Heart right ventricle (tissue), 16 donors: ENCODE measurements at regions not wholly inside any gene's neighbourhood (a gene's known extent, or its start where the extent isn't known, plus 50 kb on each side); places are given as distances from the start of the nearest gene placed in this dataset.

ENCODE experiments used
- ATAC-seq, 8 donors: fragments of 200-7000 bp; cut with Tn5 transposase; one replicate each; pipeline ENCODE4 v1.9.1; 2020; ENCODE audit warnings: mild to moderate bottlenecking in 8 of 8, moderate library complexity in 8 of 8, moderate number of reproducible peaks in 1 of 8
- DNase-seq, 2 donors: peaks; one replicate each; pipeline ENCODE4 v3.0.0-alpha.2; 2020
- H3K27ac ChIP-seq, 10 donors: fragments of 200-600 bp; sonication (generic) in 2 of 10; one replicate each; pipeline versions ENCODE4 v1.5.0 to v1.8.0; 2020 to 2022; ENCODE audit warnings: mild to moderate bottlenecking in 3 of 10
- H3K27me3 ChIP-seq, 7 donors: fragments of 200-600 bp; one replicate each; pipeline ENCODE4 v1.8.0; 2021 to 2022; ENCODE audit warnings: mild to moderate bottlenecking in 2 of 7
- H3K36me3 ChIP-seq, 9 donors: fragments of 200-600 bp; sonication (generic) in 1 of 9; one replicate each; pipeline versions ENCODE4 v1.5.0 to v1.8.0; 2020 to 2022; ENCODE audit warnings: mild to moderate bottlenecking in 2 of 9
- H3K4me1 ChIP-seq, 9 donors: fragments of 200-600 bp; sonication (generic) in 1 of 9; one replicate each; pipeline versions ENCODE4 v1.5.0 to v1.8.0; 2020 to 2022; ENCODE audit warnings: mild to moderate bottlenecking in 4 of 9
- H3K4me3 ChIP-seq, 10 donors: fragments of 200-600 bp; sonication (generic) in 2 of 10; one replicate each; pipeline versions ENCODE4 v1.5.0 to v1.8.0; 2020 to 2022; ENCODE audit warnings: mild to moderate bottlenecking in 7 of 10, moderate library complexity in 2 of 10
- H3K9me3 ChIP-seq, 11 donors: fragments of 200-600 bp in 10 of 11; sonication (generic) in 2 of 11; one replicate each; pipeline versions ENCODE4 v1.5.0 to v1.8.0; 2013 to 2022; ENCODE audit warnings: mild to moderate bottlenecking in 2 of 11, control low read depth in 1 of 11, moderate library complexity in 1 of 11
- WGBS, 2 donors: extraction: QIAGEN DNeasy Blood & Tissue Kit; methylation state at CpG; one replicate each; pipeline ENCODE4 v1.1.7; 2013; ENCODE audit warnings: inconsistent platforms in 1 of 2; 5-methylcytosine and 5-hydroxymethylcytosine counted together
- intact Hi-C, 10 donors: fragments of 100-400 bp; cut with DNase I; formaldehyde crosslinking; loops; one replicate each; pipeline versions ENCODE4 v1.11.1 to v1.14.2; 2022
- TF ChIP-seq, protein P1 (sequence below), 9 donors: fragments of 200-600 bp; sonication (generic) in 2 of 9; IDR thresholded peaks; one replicate each; pipeline versions ENCODE4 v1.5.0 to v1.8.0; 2021 to 2022; ENCODE audit warnings: antibody characterized with exemption in 9 of 9, mild to moderate bottlenecking in 5 of 9, moderate library complexity in 1 of 9
- donor health status: Arrhythmogenic right ventricular cardiomyopathy.
- donor health status: ischemic (EF 13 %, LVEDD 7.1; RV severe dilation, severe dysfunction).
- donor health status: healthy with polysubstance abuse.
- donor health status: DM: no; HTN: yes; CAD: no.
- donor health status: DM: no; HTN: no; CAD: no.
- donor health status: ischemic (EF 25% LVEDD 6.9; RV normal size, moderate dysfunction).
- donor health status: ischemic (EF 25% LVEDD 5.7; RV mildly dilated, moderate dysfunction).
- donor health status: healthy.
- donor health status: DM: yes; HTN: yes; CAD: no.
- donor health status: Ischemic cardiomyopathy.
- donor health status: ischemic (EF 35%, LVEDD 5.7; RV mildly dilated, moderate dysfunction).
- donor health status: nonischemic (EF 11% LVEDD 7.7; RV severe dilation, severe dysfunction).
- donor health status: DM: yes; HTN: yes; CAD: no.
- donor health status: PGD.
- donor health status: ischemic (EF 29% LVEDD 5.4; RV normal size, mild dysfunction).
- donor health status: nonischemic (EF 23%, LVEDD 6.1; RV moderate dilation, normal function).

DNA sequence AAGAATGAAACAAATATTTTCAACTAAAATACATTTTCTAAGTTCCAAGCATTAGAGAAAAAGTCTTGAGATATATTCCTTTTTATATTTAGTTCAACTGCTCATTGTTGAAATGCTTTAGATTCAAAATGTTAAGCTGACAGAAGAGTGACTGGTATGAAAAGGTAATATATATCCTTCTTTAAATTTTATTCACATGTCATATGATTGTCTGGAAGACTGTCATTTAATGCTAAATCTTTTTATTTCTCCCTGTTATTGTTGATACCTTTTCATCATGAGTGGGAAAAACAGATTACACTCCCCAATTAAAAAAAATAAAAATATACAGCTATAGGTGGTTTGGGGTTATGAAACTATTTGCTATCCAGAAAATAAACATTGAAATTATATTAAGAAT lies 965.4 kb downstream of the JRKL start:
- no peak for ATAC-seq
- TF ChIP-seq, protein P1, sequence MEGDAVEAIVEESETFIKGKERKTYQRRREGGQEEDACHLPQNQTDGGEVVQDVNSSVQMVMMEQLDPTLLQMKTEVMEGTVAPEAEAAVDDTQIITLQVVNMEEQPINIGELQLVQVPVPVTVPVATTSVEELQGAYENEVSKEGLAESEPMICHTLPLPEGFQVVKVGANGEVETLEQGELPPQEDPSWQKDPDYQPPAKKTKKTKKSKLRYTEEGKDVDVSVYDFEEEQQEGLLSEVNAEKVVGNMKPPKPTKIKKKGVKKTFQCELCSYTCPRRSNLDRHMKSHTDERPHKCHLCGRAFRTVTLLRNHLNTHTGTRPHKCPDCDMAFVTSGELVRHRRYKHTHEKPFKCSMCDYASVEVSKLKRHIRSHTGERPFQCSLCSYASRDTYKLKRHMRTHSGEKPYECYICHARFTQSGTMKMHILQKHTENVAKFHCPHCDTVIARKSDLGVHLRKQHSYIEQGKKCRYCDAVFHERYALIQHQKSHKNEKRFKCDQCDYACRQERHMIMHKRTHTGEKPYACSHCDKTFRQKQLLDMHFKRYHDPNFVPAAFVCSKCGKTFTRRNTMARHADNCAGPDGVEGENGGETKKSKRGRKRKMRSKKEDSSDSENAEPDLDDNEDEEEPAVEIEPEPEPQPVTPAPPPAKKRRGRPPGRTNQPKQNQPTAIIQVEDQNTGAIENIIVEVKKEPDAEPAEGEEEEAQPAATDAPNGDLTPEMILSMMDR (IDR thresholded peaks at IDR 0.05): no peak
- Histone ChIP-seq H3K27ac (no peak overlapping the region), H3K36me3 (no peaks in the 10 kb centered on the region), H3K4me3 (no peak overlapping the region), H3K27me3 (no peaks in the 10 kb centered on the region), H3K9me3 (no peaks in the 10 kb centered on the region), H3K4me1 (peaks cover 0 to 6% (median 0%) of the 10 kb centered on the region in 9 donors)
- intact Hi-C loops: no loop called here
- DNase-seq: no peak

DNA sequence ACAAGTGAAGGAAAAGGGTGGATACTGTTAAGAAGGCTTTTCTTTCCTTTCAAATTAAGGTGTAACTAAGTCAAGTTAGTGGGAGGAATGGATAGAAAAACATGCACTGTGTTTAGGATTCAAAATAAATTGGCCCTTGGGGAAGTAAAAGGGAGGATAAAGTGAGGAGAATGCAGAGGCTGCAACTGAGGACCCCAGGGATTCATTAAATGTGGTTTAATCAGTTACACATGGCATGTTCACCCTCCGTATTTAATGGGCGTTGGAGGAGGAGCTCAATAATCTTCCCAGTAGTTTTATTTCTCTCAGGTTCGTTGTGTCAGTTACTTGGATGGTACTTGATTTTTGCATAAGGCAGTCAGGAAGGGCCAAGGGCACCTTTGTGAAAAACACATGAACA lies 966.3 kb downstream of the JRKL start:
- WGBS, 2 donors: 60 to 63% methylated on average over 3 of the region's 3 CpGs
- H3K9me3 ChIP-seq: no peaks in the 10 kb centered on the region
- no peak for ATAC-seq
- no peaks in the 10 kb centered on the region for H3K36me3 ChIP-seq
- peaks cover 0 to 6% (median 0%) of the 10 kb centered on the region in 9 donors for H3K4me1 ChIP-seq
- TF ChIP-seq, protein P1 (IDR thresholded peaks at IDR 0.05): no peak
- H3K4me3 ChIP-seq: no peak overlapping the region
- no peaks in the 10 kb centered on the region for H3K27me3 ChIP-seq
- no peak overlapping the region for H3K27ac ChIP-seq
- no peak for DNase-seq
- intact Hi-C loops: no loop called here

DNA sequence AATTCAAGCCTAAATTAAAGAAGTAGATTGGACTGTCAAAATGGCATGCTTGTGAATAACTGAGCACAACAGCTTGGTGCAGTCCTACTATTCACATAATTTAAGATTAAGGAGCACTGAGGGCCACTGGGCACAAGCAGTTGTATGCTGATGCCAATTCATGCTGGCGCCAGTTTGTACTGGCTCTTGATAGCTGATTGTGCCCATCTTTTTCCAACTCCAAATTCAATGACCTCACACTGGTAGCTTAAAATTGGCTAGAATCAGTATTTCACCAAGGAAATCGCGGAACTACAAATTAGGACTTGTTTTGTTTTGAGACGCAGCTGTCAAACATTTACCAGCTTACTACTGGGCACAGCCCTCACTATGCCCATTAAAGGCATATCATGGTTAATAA lies 969.2 kb downstream of the JRKL start:
- TF ChIP-seq, protein P1 (IDR thresholded peaks at IDR 0.05): no peak
- Histone ChIP-seq H3K27ac (no peak overlapping the region), H3K27me3 (no peaks in the 10 kb centered on the region), H3K9me3 (no peaks in the 10 kb centered on the region), H3K36me3 (no peaks in the 10 kb centered on the region), H3K4me3 (no peak overlapping the region), H3K4me1 (peaks cover 0 to 4% (median 0%) of the 10 kb centered on the region in 9 donors)
- intact Hi-C loops: no loop called here
- 94 to 96% methylated on average over 4 of the region's 4 CpGs for WGBS, 2 donors
- ATAC-seq: no peak
- DNase-seq: no peak

DNA sequence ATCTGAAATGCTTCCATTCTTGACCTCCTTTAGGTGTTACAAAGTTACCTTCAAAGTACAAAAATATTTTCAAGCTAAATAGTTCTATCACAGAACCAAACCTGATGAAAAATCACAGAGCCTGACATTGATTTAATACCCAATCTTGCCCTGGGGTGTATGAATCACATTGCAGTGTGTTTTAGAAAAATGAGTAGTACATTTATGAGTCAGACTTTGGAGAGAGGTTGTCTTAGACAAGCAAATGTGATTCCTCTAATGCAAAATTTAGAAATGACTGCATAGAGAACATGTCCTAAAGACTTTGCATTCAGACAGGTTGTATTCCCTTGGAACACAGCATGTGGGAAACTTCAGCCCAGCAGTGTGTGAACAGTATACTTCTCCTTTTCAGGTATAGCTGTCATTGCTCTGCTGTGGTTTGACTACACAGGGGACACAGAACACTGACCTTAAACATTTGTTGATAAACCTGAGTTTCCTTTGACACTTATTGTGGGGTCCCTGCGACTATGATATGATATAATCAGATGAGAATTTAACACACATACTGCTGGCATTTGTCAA lies 972.1 kb downstream of the JRKL start:
- Histone ChIP-seq H3K27me3 (no peaks in the 10 kb centered on the region), H3K9me3 (peaks cover 0 to 21% (median 4%) of the 10 kb centered on the region in 11 donors), H3K27ac (no peak overlapping the region), H3K4me1 (no peaks in the 10 kb centered on the region), H3K36me3 (no peaks in the 10 kb centered on the region), H3K4me3 (no peak overlapping the region)
- intact Hi-C loops: no loop called here
- DNase-seq (no peak), ATAC-seq (no peak)
- 26 to 33% methylated on average over 1 of the region's 1 CpG for WGBS, 2 donors
- TF ChIP-seq, protein P1 (IDR thresholded peaks at IDR 0.05): no peak
